HG03558 (cell line): ENCODE measurements at regions not wholly inside any gene's neighbourhood (a gene's known extent, or its start where the extent isn't known, plus 50 kb on each side); places are given as distances from the start of the nearest gene placed in this dataset.

Source experiments
- ATAC-seq: cut with Tn5 transposase; IDR thresholded peaks from one replicate; pipeline ENCODE4 v1.9.1; 2021; ENCODE audit warnings: moderate number of reproducible peaks; ENCODE audit not compliant: unreplicated experiment; ENCODE audit errors: extremely low read depth

GRCh38 chr1:87505391-87505983 lies 176.8 kb downstream of the LMO4 start:
- ATAC-seq = no peak

DNA sequence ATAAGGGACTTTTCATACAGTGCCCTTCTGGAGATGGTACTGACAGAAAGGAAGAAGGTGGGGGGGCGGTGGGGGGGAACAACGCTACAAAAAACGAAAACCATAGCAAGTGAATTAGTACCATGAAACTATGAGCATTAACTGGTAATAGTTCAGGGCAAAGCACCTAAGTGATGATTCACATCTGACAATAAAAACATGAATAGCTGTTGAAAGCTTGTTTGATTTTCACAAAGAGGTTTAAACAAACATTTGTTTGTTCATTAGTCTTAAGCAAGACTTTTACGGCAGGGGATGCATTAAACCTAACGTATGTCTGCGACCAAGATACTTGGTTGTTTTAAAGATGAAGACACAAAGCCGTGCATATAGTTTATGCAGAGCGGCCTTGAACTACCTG lies 177.5 kb downstream of the LMO4 start:
- no peak for ATAC-seq

DNA sequence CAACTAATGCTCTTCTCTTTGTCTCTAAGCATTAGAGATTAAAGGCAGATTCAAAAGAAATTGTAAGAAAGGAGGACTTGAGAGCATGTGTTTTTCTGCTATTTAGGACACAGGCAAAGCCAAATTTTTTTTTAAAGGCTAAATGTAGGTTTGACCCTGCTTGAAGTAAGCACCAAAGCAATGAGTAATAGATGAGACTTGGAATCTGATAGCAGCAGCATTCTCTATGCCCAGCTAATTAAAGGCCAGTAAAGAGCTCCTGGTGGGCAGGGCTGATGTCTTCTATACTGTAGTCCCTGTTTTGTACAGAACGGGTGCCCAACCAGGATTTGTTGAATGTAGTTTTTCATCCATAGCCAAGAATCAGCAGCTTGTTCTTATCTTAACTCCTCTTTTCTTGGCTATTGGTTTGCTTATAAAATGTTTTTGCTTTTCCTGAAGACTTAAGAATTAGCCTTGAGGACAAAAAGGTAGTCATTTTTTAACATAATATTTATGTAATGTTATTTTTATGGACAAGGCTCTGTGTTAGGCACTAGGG lies 179.6 kb downstream of the LMO4 start:
- no peak for ATAC-seq

DNA sequence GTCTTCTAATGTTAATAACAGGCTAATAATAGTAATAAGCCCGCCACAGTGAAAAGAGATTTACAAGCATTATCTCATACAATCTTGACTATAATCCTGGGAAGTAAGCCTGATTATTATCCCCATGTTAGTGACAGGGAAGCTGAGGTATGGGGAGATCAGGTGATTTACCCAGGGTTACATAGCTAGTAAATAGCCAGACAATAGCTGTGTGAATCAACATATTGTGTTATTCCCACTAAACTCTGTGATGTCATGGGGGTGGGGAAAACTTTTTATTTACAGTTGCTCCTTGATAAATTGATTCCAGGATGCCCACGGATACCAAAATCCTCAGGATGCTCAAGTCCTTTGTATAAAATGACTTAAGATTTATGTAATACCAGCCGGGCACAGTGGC lies 181.9 kb downstream of the LMO4 start:
- ATAC-seq = no peak

- no peak for ATAC-seq
Observed at GRCh38 chr1:87511449-87511848, 182.8 kb downstream of the LMO4 start.

- ATAC-seq = no peak
Observed at GRCh38 chr1:87512431-87512830, 183.8 kb downstream of the LMO4 start.

DNA sequence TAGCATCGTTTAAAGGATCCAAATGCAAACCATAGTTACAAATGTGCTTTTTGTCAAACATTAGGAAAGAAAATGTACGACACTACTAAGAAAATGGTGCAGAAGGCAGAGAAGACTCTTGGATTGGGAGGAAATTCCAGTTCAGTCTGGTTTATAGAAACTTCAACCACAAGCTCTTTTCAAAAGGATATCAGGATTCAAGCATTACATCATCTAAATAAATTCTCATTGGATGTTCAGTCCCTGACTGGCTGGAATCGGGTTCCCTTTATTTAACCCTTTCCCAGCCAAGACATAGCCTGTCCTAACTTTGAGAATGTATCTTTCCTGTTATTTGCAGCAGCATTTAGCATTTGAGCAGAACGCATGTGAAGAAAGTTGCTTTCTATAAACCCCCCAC lies 184.6 kb downstream of the LMO4 start:
- ATAC-seq = no peak

- no peak for ATAC-seq
Observed at GRCh38 chr1:87513966-87514660, 185.4 kb downstream of the LMO4 start.

DNA sequence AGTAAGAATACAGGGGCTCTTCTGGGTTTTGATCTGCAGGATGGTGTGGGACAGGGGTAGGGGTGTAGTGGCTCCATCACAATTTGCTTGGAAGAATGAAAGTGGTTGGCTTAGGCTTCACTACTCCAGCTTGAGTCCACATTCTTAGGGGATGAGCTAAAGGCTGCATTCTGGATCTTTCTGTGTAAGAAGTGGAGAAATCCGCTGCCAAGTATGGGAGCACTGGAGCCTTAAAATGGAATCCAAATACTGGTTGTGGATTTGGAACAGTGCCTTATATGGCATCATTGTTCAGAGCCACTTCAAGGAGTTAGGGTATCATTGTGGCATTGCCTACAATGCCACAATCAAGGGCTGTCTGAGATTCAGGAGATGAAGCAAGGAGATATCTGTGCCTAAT lies 187.1 kb downstream of the LMO4 start:
- no peak for ATAC-seq

- no peak for ATAC-seq
Observed at GRCh38 chr1:87518794-87519193, 190.1 kb downstream of the LMO4 start.

DNA sequence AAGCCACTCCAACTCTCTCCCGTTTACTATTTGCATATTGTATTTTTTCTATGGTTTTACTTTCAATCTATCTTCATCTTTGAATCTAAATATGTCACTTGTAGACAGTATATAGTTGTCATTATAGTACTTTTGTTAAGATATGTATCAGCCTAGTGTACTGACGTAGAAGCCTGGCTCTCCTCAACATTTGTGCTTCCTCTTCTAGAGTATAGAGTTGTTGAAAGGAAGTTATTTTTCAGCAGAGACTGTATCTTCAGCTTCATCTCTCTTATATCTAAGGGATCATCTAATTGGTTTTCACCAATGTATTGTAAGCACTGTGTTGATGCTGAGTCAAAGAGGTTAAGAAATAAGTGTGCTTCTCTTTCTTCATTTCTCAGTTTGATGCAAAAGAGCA lies 192.8 kb downstream of the LMO4 start:
- ATAC-seq = no peak

DNA sequence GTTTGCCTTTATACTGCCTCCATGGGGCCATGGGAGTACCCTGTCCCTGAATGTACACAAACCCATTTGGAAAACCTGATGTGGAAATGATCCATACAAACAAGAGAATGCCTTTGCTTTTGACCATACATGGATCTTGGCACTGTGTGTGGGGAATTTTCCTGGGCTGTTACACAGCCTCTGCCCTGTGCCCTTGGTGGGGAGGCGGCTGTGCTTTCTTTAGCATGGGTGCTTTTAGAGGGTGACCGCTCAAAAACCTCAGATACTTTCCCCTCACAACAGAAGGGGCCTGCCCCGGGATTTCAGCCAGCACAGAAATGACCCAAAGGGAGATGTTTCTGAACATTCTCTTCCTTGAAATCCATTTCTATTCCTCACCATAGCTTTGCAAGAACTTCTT lies 194.8 kb downstream of the LMO4 start:
- no peak for ATAC-seq

DNA sequence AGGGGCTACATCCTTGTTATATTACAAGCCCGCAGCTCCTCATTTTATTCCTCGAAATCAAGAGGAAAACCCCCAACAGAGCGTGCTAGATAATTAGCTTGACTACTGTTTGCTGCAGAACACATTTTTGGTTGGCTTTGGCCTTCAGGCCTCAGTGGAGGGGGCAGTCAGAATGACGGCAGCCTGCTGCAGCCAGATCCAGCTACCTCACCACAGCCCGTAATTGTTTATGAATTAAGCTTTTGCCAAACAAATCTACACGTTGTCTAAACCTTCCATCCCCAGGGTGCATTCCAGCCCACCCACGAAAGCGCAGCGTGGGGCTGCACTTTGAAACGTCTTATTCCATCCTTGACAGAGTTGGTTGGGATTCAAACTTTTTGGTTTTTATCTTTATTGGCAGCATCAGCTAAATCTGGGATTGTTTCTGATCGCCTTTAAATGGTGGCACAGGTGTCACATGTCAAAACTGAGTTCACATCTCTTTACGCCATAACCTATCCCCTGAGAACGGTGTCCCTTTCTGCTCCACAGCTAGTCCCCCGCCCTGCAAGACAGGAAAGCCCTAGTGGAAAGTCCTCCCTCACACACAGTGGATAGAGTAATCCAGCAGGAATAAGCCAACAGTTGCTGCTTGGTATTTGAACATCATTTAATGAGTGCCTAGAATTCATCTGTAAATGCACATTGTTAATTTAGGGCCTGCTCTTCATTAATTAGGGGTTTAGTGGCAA lies 195.5 kb downstream of the LMO4 start:
- ATAC-seq = no peak

- no peak for ATAC-seq
Observed at GRCh38 chr1:87528754-87529517, 200.3 kb downstream of the LMO4 start.

DNA sequence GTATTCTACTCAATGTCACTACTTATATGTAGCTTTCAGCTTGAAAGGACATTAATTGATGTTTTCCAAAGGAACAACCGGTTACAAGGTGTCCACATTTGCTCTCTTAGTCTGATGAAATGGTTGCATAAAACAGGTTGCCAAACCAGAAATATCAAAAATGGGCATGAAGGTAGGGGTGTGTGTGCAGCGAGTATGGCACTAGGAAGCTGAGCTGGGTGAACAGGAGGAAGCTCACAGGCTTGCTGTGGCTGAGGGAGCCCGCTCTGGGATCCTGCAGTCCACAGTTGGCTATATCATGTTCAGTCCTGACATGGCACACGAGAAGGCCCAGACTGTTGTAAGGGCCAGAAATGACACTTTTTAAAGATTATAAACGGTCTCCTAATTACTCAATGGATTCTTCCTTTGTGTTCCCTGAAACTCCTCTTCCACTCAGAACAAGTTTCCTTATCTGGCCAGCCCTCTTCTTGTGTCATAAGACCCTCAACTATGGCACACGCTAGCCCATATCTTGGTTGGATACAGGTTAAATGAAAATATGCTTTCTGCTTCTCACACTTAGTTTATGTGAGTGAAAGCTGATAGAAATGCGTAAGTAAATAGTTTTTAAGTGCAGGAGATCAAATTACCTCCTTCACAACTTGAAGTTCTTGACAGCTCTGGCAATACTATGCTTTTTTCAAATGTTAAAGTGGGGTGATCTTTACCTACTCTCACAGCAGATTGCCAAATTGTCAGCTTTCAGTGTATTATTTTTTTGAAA lies 201.5 kb downstream of the LMO4 start:
- ATAC-seq = no peak

DNA sequence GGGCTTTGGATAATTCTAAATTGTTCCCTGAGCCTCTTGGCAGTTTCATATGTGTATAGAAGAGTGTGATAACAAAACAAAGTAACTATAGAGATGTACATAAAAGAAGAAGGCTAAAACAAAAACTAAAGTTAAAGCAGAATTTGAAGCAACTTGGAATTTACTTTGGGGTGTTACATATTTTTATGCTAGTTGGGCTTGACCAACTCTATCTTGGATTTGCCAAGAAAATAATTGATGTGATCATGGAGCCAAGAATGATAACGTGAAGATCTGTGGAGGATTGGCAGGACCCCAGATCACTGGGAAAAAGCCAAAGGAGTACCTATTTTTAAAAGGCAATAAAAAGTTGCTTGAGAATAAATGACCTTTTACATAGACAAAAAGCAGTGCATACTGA lies 206.9 kb downstream of the LMO4 start:
- ATAC-seq = no peak

GRCh38 chr1:87539147-87539546 lies 210.5 kb downstream of the LMO4 start:
- no peak for ATAC-seq

- ATAC-seq = no peak
Observed at GRCh38 chr1:87542697-87543096, 214.0 kb downstream of the LMO4 start.

GRCh38 chr1:87549738-87550137 lies 221.1 kb downstream of the LMO4 start:
- ATAC-seq = no peak

- no peak for ATAC-seq
Observed at GRCh38 chr1:87553511-87553910, 224.8 kb downstream of the LMO4 start.
